ENCODE measurements at regions not wholly inside any gene's neighbourhood (a gene's known extent, or its start where the extent isn't known, plus 50 kb on each side); places are given as distances from the start of the nearest gene placed in this dataset.

DNA sequence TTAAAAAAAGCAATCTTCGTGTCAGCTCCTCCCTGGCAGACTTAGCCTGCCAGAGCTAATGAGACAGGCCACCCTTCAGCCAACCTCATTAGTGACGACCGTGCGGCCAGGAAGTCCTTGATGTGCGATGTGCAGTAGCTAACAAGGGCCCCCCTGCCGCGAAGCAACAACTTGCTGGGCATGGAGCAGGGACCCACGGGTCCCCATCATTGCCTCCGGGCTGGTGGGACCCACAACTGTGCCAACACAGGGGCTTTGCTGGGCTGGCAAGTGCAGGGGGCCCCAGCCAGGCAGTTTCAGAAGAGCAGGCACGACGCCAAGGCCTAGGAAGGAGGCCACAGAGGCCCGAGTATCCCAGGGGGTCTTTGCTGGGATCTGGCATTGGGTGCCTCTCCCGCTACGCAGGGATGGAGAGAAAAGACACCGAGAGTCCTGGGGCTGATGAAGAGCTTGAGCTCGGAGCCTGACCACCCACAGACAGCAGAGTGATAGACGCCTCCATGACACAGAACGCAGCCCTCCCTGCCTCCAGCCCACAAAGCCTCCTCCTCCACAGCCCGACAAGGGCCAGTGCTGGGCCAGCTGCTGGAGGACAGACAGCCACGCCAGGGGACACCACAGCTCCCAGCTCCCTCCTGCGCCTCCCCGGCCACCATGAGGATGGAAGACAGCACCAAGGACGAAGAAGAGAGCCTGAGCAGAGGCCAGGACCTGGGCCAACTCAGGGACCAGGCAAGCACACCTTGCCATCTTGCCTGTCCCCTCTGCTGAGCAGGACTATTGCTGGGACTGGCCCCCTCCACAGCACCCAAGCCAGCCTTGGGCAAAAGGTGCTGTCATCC, 96.6 kb downstream of the YTHDF1 start:
- TF ChIP-seq, protein P1, sequence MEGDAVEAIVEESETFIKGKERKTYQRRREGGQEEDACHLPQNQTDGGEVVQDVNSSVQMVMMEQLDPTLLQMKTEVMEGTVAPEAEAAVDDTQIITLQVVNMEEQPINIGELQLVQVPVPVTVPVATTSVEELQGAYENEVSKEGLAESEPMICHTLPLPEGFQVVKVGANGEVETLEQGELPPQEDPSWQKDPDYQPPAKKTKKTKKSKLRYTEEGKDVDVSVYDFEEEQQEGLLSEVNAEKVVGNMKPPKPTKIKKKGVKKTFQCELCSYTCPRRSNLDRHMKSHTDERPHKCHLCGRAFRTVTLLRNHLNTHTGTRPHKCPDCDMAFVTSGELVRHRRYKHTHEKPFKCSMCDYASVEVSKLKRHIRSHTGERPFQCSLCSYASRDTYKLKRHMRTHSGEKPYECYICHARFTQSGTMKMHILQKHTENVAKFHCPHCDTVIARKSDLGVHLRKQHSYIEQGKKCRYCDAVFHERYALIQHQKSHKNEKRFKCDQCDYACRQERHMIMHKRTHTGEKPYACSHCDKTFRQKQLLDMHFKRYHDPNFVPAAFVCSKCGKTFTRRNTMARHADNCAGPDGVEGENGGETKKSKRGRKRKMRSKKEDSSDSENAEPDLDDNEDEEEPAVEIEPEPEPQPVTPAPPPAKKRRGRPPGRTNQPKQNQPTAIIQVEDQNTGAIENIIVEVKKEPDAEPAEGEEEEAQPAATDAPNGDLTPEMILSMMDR (conservative IDR thresholded peaks at IDR 0.05 in 1 of 2, IDR thresholded peaks at IDR 0.05 in 1 of 2; ENCODE audit: extremely low read depth in 1 of 2, insufficient read depth in 1 of 2, low read depth in 1 of 2, low read length in 2 of 2), result no peak
- TF ChIP-seq EZH2 (IDR thresholded peaks at IDR 0.05; ENCODE audit: borderline replicate concordance, low read length), result no peak
